ENCODE measurements at regions not wholly inside any gene's neighbourhood (a gene's known extent, or its start where the extent isn't known, plus 50 kb on each side); places are given as distances from the start of the nearest gene placed in this dataset.
"Not testable (repeated sequence)": the region's sequence is repeated elsewhere in the genome, so short reads cannot be mapped to it uniquely, and the experiment has no call there.

DNA sequence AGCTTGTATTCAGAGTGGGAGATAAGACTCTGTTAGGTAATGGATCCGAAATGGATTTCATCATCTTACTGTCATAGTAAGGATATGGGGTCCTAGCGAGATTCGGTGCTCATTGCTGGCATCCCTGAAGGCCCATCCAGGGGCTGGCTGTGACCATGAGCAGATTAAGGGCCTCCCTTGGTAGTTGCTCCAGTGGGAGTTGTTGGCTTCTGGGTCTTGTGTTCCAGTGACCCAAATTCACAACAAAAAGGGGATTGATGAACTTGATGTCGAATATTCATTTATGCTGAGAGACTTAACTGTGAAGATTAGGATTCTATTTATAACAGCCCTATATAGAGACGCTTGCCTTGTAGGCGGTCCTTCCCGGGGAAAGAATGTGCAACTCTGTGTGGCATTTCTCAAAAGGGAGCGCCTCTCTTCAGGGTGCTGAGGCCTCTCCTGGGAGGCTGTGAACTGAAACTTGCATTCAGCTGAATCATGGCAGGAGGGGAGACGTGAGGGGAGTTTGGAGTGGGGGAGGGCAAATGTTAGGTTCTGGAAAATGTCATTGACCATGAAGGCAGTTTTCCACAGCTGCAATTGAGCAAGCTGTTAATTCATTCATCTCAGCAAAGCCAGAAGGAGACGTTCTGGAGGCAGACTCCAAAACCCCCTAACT, 233.1 kb upstream of the FZD8 start:
- TF ChIP-seq, protein P1, sequence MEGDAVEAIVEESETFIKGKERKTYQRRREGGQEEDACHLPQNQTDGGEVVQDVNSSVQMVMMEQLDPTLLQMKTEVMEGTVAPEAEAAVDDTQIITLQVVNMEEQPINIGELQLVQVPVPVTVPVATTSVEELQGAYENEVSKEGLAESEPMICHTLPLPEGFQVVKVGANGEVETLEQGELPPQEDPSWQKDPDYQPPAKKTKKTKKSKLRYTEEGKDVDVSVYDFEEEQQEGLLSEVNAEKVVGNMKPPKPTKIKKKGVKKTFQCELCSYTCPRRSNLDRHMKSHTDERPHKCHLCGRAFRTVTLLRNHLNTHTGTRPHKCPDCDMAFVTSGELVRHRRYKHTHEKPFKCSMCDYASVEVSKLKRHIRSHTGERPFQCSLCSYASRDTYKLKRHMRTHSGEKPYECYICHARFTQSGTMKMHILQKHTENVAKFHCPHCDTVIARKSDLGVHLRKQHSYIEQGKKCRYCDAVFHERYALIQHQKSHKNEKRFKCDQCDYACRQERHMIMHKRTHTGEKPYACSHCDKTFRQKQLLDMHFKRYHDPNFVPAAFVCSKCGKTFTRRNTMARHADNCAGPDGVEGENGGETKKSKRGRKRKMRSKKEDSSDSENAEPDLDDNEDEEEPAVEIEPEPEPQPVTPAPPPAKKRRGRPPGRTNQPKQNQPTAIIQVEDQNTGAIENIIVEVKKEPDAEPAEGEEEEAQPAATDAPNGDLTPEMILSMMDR (IDR thresholded peaks at IDR 0.05) = no peak
- Histone ChIP-seq H3K27ac (no peak overlapping the region), H3K27me3 (no peaks in the 10 kb centered on the region), H3K4me1 (peaks cover 0 to 27% (median 6%) of the 10 kb centered on the region in 9 donors), H3K36me3 (no peaks in the 10 kb centered on the region), H3K9me3 (no peaks in the 10 kb centered on the region), H3K4me3 (no peak overlapping the region)
- intact Hi-C loops (cut with DNase I) = no loop called here
- WGBS, 2 donors = 37 to 41% methylated on average over 10 of the region's 10 CpGs
- ATAC-seq = peak in 7 of 8 donors; percentile 17 to 68 (median 51)
- no peak for DNase-seq

DNA sequence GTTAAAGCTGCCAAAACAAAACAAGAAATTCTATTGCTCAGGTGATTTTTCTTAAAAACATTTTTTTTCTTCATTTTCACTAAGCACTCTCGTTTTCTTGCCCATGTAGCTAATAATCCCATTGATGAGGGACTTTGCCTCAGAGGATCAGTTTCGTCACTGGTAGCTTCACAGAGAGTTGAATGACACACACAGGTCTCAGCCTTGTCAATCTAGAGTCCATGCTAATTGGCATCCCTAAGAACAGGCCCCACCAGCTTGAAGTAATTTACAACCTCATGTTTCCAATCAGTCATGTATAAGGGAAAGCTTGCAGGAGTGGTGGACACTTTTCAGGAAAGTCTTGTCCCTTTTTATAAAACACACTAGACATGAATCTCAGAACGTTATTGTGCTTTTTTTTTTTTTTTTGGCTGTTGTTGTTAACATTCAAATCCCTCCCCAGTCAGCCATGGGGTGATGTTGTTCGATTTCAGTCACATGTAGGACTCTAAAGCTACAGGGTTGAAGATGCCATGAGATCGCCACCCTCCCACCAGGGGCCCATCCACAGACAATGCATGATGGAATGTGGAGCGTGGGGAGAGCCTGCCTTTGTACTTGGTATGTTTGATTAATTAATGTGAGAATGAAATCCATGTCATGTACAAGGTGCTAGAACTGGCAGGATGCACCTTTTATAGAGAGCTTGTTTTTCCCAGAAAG, 232.4 kb upstream of the FZD8 start:
- peak in 1 of 8 donors; percentile 15 for ATAC-seq
- Histone ChIP-seq H3K4me3 (no peak overlapping the region), H3K27me3 (no peaks in the 10 kb centered on the region), H3K4me1 (peaks cover 0 to 27% (median 6%) of the 10 kb centered on the region in 9 donors), H3K36me3 (no peaks in the 10 kb centered on the region), H3K9me3 (no peaks in the 10 kb centered on the region), H3K27ac (no peak overlapping the region)
- no peak for DNase-seq
- WGBS, 2 donors = 79 to 80% methylated on average over 6 of the region's 6 CpGs
- intact Hi-C loops (cut with DNase I) = no loop called here
- TF ChIP-seq, protein P1 (IDR thresholded peaks at IDR 0.05) = no peak

DNA sequence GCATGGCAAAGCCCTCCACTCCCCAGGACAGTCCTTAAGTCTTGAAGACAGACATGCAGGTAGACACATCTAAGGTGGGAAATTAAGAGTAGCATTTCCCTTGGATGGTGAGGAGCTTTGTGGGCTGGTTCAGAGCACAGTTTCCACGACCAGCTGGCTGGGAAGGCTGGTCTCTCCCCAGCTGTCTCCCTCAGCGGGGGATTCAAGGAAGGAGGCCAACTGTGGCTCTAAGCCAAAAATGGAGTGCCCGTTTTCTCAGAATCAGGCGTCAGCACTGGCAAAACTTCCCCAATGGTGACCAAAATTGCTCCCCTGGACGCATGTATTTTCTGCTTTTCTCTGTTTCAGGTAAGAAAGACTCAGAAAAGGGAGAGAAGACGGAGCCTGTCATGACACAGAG, 230.6 kb upstream of the FZD8 start:
- DNase-seq (no peak), ATAC-seq (no peak)
- WGBS, 2 donors = 91 to 93% methylated on average over 6 of the region's 6 CpGs
- H3K4me1 ChIP-seq = peaks cover 0 to 27% (median 6%) of the 10 kb centered on the region in 9 donors
- no peak overlapping the region for H3K27ac ChIP-seq
- intact Hi-C loops (cut with DNase I) = no loop called here
- H3K27me3 ChIP-seq = no peaks in the 10 kb centered on the region
- no peaks in the 10 kb centered on the region for H3K36me3 ChIP-seq
- no peaks in the 10 kb centered on the region for H3K9me3 ChIP-seq
- TF ChIP-seq, protein P1 (IDR thresholded peaks at IDR 0.05) = no peak
- H3K4me3 ChIP-seq = no peak overlapping the region

DNA sequence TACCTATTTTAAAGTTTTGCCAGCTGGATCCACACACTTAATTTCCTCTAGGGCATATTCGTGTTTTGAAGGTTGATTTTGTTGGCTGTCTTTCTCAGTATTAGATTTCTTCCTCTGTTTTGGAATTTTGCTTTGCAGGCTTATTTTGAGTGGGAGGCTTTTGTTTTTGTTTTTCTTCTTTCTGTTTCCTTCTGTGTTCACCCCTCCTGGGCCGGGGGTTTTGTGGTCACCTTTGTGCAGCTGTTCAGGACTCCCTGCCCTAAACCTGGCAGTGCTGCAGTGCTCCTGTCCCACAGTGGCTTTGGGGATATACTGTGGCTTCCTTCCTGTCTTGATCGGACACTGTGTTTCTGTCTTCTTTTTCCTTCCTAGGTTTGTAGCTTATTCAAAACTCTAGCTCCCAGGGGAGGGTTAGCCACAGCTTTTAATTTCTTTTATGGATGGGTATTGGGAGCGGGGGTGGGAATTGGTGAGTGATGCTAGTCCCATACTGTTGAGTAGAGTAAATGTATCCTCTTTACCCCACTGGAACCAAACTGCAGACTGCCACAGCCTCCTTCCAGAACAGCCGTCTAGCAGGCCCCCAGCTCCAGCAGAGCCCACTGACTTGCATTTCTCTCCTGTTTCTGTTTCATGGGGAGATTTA, 228.7 kb upstream of the FZD8 start:
- ATAC-seq (no peak), DNase-seq (no peak)
- no peak overlapping the region for H3K4me3 ChIP-seq
- H3K27ac ChIP-seq = no peak overlapping the region
- H3K36me3 ChIP-seq = no peaks in the 10 kb centered on the region
- peaks cover 0 to 7% (median 0%) of the 10 kb centered on the region in 11 donors for H3K9me3 ChIP-seq
- H3K4me1 ChIP-seq = peaks cover 0 to 22% (median 3%) of the 10 kb centered on the region in 9 donors
- TF ChIP-seq, protein P1 (IDR thresholded peaks at IDR 0.05) = no peak
- no peaks in the 10 kb centered on the region for H3K27me3 ChIP-seq
- WGBS, 2 donors = 50 to 66% methylated on average over 5 of the region's 5 CpGs
- intact Hi-C loops (cut with DNase I) = no loop called here

DNA sequence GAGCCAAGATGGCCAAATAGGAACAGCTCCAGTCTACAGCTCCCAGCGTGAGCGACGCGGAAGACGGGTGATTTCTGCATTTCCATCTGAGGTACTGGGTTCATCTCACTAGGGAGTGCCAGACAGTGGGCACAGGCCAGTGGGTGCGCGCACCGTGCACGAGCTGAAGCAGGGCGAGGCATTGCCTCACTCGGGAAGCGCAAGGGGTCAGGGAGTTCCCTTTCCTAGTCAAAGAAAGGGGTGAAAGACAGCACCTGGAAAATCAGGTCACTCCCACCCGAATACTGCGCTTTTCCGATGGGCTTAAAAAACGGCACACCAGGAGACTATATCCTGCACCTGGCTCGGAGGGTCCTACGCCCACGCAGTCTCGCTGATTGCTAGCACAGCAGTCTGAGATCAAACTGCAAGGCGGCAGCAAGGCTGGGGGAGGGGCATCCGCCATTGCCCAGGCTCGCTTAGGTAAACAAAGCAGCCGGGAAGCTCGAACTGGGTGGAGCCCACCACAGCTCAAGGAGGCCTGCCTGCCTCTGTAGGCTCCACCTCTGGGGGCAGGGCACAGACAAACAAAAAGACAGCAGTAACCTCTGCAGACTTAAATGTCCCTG, 216.7 kb upstream of the FZD8 start:
- intact Hi-C loops (cut with DNase I); H3K27ac ChIP-seq; H3K36me3 ChIP-seq; DNase-seq; H3K4me3 ChIP-seq; H3K27me3 ChIP-seq; ATAC-seq; H3K4me1 ChIP-seq: not testable (repeated sequence)
- 67 to 69% methylated on average over 23 to 25 of the region's 25 CpGs for WGBS, 2 donors
- peaks cover 0 to 21% (median 5%) of the 10 kb centered on the region in 11 donors for H3K9me3 ChIP-seq

Data from heart right ventricle (tissue), 16 donors.